DOHH2 (cell line): ENCODE measurements at regions not wholly inside any gene's neighbourhood (a gene's known extent, or its start where the extent isn't known, plus 50 kb on each side); places are given as distances from the start of the nearest gene placed in this dataset.

ENCODE experiments used
- H3F3A ChIP-seq: fragments of 200-600 bp; sonication (generic), shearing (Covaris generic); 2 replicates; pipeline ENCODE4 v1.6.0; 2016; ENCODE audit warnings: antibody characterized with exemption, mild to moderate bottlenecking; ENCODE audit not compliant: control insufficient read depth, insufficient read depth
- H3K27ac ChIP-seq: fragments of 200-600 bp; sonication (generic); 2 replicates; pipeline ENCODE4 v1.5.1; 2014; ENCODE audit warnings: low read depth, mild to moderate bottlenecking, low read length, moderate library complexity
- H3K27me3 ChIP-seq: fragments of 200-600 bp; sonication (generic); 2 replicates; pipeline ENCODE4 v1.6.1; 2014; ENCODE audit warnings: mild to moderate bottlenecking, low read length, mixed read lengths; ENCODE audit not compliant: control insufficient read depth
- H3K36me3 ChIP-seq: fragments of 200-600 bp; sonication (generic); 2 replicates; pipeline ENCODE4 v1.6.1; 2014; ENCODE audit warnings: mild to moderate bottlenecking, low read length, moderate library complexity, mixed read lengths; ENCODE audit not compliant: control insufficient read depth
- H3K4me1 ChIP-seq: fragments of 200-600 bp; sonication (generic); 2 replicates; pipeline ENCODE4 v1.6.1; 2014; ENCODE audit warnings: mild to moderate bottlenecking, low read length, mixed read lengths; ENCODE audit not compliant: control insufficient read depth
- H3K4me2 ChIP-seq: fragments of 200-600 bp; sonication (generic); 2 replicates; pipeline ENCODE4 v1.6.0; 2014; ENCODE audit warnings: mild to moderate bottlenecking, low read length, moderate library complexity
- H3K4me3 ChIP-seq: fragments of 200-600 bp; sonication (generic); 2 replicates; pipeline ENCODE4 v1.5.1; 2014; ENCODE audit warnings: mild to moderate bottlenecking, low read length, mixed read lengths
- H3K79me2 ChIP-seq: fragments of 200-600 bp; sonication (generic); 2 replicates; pipeline ENCODE4 v1.6.1; 2014; ENCODE audit warnings: mild to moderate bottlenecking, low read length, mixed read lengths; ENCODE audit not compliant: control insufficient read depth
- H3K9me2 ChIP-seq: fragments of 200-600 bp; sonication (generic); replicated peaks from 2 replicates; pipeline ENCODE4 v1.6.1; 2014; ENCODE audit warnings: mild to moderate bottlenecking, low read length, mixed read lengths; ENCODE audit not compliant: control insufficient read depth
- H3K9me3 ChIP-seq: fragments of 200-600 bp; sonication (generic); 2 replicates; pipeline ENCODE4 v1.6.1; 2014; ENCODE audit warnings: antibody characterized with exemption, low read length, mixed read lengths; ENCODE audit not compliant: control insufficient read depth, insufficient read depth
- H4K20me1 ChIP-seq: fragments of 200-600 bp; sonication (generic); 2 replicates; pipeline ENCODE4 v1.6.0; 2014; ENCODE audit warnings: low read depth, mild to moderate bottlenecking, antibody characterized with exemption, low read length, moderate library complexity; ENCODE audit not compliant: control insufficient read depth, insufficient read depth
- CTCF ChIP-seq: fragments of 200-600 bp; sonication (generic); IDR thresholded peaks from one replicate; pipeline ENCODE4 v1.5.1; 2014; ENCODE audit warnings: antibody characterized with exemption, mild to moderate bottlenecking, low read depth, low read length; ENCODE audit not compliant: poor library complexity, severe bottlenecking
- EZH2phosphoT487 ChIP-seq: fragments of 200-600 bp; sonication (generic); IDR thresholded peaks from 2 replicates; pipeline ENCODE4 v1.6.1; 2017; ENCODE audit warnings: borderline replicate concordance, mild to moderate bottlenecking, antibody characterized with exemption, low read length, moderate library complexity, mixed read lengths

GRCh38 chr2:123811846-123812245 is 213.2 kb upstream of the CNTNAP5 start:
- Histone ChIP-seq H4K20me1 (no peaks in the 10 kb centered on the region), H3K79me2 (no peaks in the 10 kb centered on the region), H3K27ac (no peak overlapping the region), H3K9me3 (no peaks in the 10 kb centered on the region), H3K27me3 (no peaks in the 10 kb centered on the region), H3K4me1 (no peaks in the 10 kb centered on the region), H3K36me3 (no peaks in the 10 kb centered on the region), H3K9me2 (no peaks in the 10 kb centered on the region), H3K4me3 (no peak overlapping the region), H3F3A (no peaks in the 10 kb centered on the region), H3K4me2 (no peak overlapping the region)
- TF ChIP-seq EZH2phosphoT487 (no peak), CTCF (no peak)

- Histone ChIP-seq H3K9me3 (no peaks in the 10 kb centered on the region), H3F3A (no peaks in the 10 kb centered on the region), H3K79me2 (no peaks in the 10 kb centered on the region), H3K27ac (no peak overlapping the region), H3K4me2 (no peak overlapping the region), H3K4me1 (no peaks in the 10 kb centered on the region), H3K4me3 (no peak overlapping the region), H3K27me3 (no peaks in the 10 kb centered on the region), H3K9me2 (no peaks in the 10 kb centered on the region), H4K20me1 (no peaks in the 10 kb centered on the region), H3K36me3 (no peaks in the 10 kb centered on the region)
- no peak for TF ChIP-seq CTCF
- TF ChIP-seq EZH2phosphoT487 = no peak
These were observed 208.9 kb upstream of the CNTNAP5 start for GRCh38 chr2:123816203-123816602.

- Histone ChIP-seq H3K4me3 (no peak overlapping the region), H3K36me3 (no peaks in the 10 kb centered on the region), H3K27me3 (no peaks in the 10 kb centered on the region), H4K20me1 (no peaks in the 10 kb centered on the region), H3K79me2 (no peaks in the 10 kb centered on the region), H3K4me2 (no peak overlapping the region), H3K9me2 (no peaks in the 10 kb centered on the region), H3F3A (no peaks in the 10 kb centered on the region), H3K4me1 (no peaks in the 10 kb centered on the region), H3K27ac (no peak overlapping the region), H3K9me3 (no peaks in the 10 kb centered on the region)
- TF ChIP-seq EZH2phosphoT487 = no peak
- TF ChIP-seq CTCF = no peak
These were observed 208.2 kb upstream of the CNTNAP5 start for GRCh38 chr2:123816928-123817327.
